Breast epithelium (tissue), 3 donors: ENCODE measurements at regions not wholly inside any gene's neighbourhood (a gene's known extent, or its start where the extent isn't known, plus 50 kb on each side); places are given as distances from the start of the nearest gene placed in this dataset.

Experiments used
- CTCF ChIP-seq, 3 donors: fragments of 450-650 bp; IDR thresholded peaks; one replicate each; pipeline ENCODE4 v1.5.1; 2016 to 2017; ENCODE audit warnings: antibody characterized with exemption in 3 of 3, mild to moderate bottlenecking in 3 of 3, moderate library complexity in 3 of 3
- POLR2A ChIP-seq: fragments of 450-650 bp; IDR thresholded peaks from one replicate; pipeline ENCODE4 v1.6.1; 2016; ENCODE audit warnings: antibody characterized with exemption, mild to moderate bottlenecking, moderate library complexity

DNA sequence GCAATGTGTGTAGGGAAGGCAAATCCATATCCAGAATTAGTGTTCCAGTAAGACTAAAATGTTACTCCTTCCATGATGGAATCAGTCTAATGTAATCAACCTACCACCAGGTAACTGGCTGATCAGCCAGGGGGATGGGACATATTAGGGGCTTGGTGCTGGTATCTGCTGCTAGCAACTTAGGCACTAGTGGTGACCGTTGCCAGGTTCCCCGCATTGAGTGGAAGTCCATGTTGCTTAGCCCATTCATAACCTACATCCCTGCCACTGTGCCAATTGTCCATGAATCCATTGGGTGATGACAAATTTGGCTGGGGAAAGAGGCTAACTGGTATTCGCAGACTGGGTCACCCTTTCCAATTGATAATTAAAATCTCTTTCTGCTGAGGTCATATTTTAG lies 212.2 kb upstream of the ROBO1 start:
- TF ChIP-seq CTCF (IDR thresholded peaks at IDR 0.05) (no peak), POLR2A (no peak)
